Neural progenitor cell (in vitro differentiated cells): ENCODE measurements at regions not wholly inside any gene's neighbourhood (a gene's known extent, or its start where the extent isn't known, plus 50 kb on each side); places are given as distances from the start of the nearest gene placed in this dataset.

ENCODE experiments used
- EZH2 ChIP-seq: fragments of 200-600 bp; sonication (generic); IDR thresholded peaks from 2 replicates; pipeline ENCODE4 v1.6.1; 2017; ENCODE audit warnings: antibody characterized with exemption, mild to moderate bottlenecking, moderate library complexity
- TF ChIP-seq, protein P1 (sequence below): fragments of 200-600 bp; sonication (generic); IDR thresholded peaks from 2 replicates; pipeline ENCODE4 v1.5.1; 2017; ENCODE audit warnings: antibody characterized with exemption, mild to moderate bottlenecking

DNA sequence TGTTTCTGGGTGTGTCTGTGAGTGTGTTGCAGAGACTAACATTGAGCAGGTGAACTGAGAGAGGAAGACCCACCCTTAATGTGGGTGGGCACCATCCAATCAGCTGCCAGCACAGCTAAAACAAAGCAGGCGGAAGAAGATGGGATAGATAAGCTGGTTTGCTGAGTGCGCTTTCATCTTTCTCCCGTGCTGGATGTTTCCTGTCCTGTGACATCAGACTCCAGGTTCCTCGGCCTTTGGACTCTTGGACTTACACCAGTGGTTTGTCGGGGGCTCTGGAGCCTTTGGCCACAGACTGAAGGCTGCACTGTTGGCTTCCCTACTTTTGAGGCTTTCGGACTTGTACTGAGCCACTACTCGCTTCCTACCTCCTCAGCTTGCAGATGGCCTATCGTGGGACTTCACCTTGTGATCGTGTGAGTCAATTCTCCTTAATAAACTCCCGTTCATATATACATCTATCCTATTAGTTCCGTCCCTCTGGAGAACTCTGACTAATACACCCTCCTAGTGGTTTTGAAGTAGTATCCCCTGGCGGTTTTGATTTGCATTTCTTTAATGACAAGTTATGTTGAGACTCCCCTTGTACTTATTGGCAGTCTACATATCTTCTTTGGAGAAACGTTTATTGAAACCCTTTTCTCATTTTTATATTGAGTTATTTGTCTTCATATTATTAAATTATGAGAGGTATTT, 546.6 kb upstream of the TMPRSS15 start:
- no peak for TF ChIP-seq EZH2
- TF ChIP-seq, protein P1, sequence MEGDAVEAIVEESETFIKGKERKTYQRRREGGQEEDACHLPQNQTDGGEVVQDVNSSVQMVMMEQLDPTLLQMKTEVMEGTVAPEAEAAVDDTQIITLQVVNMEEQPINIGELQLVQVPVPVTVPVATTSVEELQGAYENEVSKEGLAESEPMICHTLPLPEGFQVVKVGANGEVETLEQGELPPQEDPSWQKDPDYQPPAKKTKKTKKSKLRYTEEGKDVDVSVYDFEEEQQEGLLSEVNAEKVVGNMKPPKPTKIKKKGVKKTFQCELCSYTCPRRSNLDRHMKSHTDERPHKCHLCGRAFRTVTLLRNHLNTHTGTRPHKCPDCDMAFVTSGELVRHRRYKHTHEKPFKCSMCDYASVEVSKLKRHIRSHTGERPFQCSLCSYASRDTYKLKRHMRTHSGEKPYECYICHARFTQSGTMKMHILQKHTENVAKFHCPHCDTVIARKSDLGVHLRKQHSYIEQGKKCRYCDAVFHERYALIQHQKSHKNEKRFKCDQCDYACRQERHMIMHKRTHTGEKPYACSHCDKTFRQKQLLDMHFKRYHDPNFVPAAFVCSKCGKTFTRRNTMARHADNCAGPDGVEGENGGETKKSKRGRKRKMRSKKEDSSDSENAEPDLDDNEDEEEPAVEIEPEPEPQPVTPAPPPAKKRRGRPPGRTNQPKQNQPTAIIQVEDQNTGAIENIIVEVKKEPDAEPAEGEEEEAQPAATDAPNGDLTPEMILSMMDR, result no peak
